Dendritic cell treated with granulocyte-macrophage colony-stimulating factor and Interleukin-4, amounts not matched to agents 40 ng/mL and 50 ng/mL, for 4 days (primary cell): ENCODE measurements at regions not wholly inside any gene's neighbourhood (a gene's known extent, or its start where the extent isn't known, plus 50 kb on each side); places are given as distances from the start of the nearest gene placed in this dataset.

Source experiments
- H3K27ac Mint-ChIP-seq: one replicate; pipeline ENCODE4 v1.8.0; 2022; ENCODE audit warnings: mild to moderate bottlenecking, mixed read lengths
- H3K27me3 Mint-ChIP-seq: one replicate; pipeline ENCODE4 v1.8.0; 2022; ENCODE audit warnings: mild to moderate bottlenecking, mixed read lengths
- H3K36me3 Mint-ChIP-seq: one replicate; pipeline ENCODE4 v1.8.0; 2022; ENCODE audit warnings: low read depth, mixed read lengths
- H3K4me1 Mint-ChIP-seq: one replicate; pipeline ENCODE4 v1.8.0; 2022; ENCODE audit warnings: low read depth, mixed read lengths
- H3K4me3 Mint-ChIP-seq: one replicate; pipeline ENCODE4 v1.8.0; 2022; ENCODE audit warnings: mild to moderate bottlenecking, moderate library complexity, mixed read lengths
- H3K9me3 Mint-ChIP-seq: one replicate; pipeline ENCODE4 v1.8.0; 2022; ENCODE audit warnings: mixed read lengths
- intact Hi-C: fragments of 100-400 bp; cut with micrococcal nuclease; formaldehyde crosslinking; loops from one replicate; pipeline ENCODE4 v1.15.0; 2022

- no peak overlapping the region for H3K4me3 Mint-ChIP-seq
- H3K27ac Mint-ChIP-seq: no peak overlapping the region
- no peaks in the 10 kb centered on the region for H3K4me1 Mint-ChIP-seq
- H3K9me3 Mint-ChIP-seq: peaks cover 30% of the 10 kb centered on the region
- intact Hi-C loops: no loop called here
- peaks cover 32% of the 10 kb centered on the region for H3K27me3 Mint-ChIP-seq
- no peaks in the 10 kb centered on the region for H3K36me3 Mint-ChIP-seq
These were observed 546.9 kb upstream of the AMELY start for GRCh38 chrY:7458301-7459078.

- Mint-ChIP-seq H3K36me3 (no peaks in the 10 kb centered on the region), H3K27ac (no peak overlapping the region), H3K9me3 (peaks cover 30% of the 10 kb centered on the region), H3K27me3 (peaks cover 33% of the 10 kb centered on the region), H3K4me3 (no peak overlapping the region), H3K4me1 (no peaks in the 10 kb centered on the region)
- intact Hi-C loops: no loop called here
These were observed 545.9 kb upstream of the AMELY start for GRCh38 chrY:7457286-7458015.

GRCh38 chrY:7455626-7456025, 544.1 kb upstream of the AMELY start:
- no peak overlapping the region for H3K27ac Mint-ChIP-seq
- intact Hi-C loops: no loop called here
- H3K36me3 Mint-ChIP-seq: no peaks in the 10 kb centered on the region
- no peak overlapping the region for H3K4me3 Mint-ChIP-seq
- no peaks in the 10 kb centered on the region for H3K4me1 Mint-ChIP-seq
- peaks cover 29% of the 10 kb centered on the region for H3K27me3 Mint-ChIP-seq
- H3K9me3 Mint-ChIP-seq: peaks cover 16% of the 10 kb centered on the region

GRCh38 chrY:7453336-7453735, 541.8 kb upstream of the AMELY start:
- no peak overlapping the region for H3K4me3 Mint-ChIP-seq
- no peaks in the 10 kb centered on the region for H3K36me3 Mint-ChIP-seq
- peaks cover 19% of the 10 kb centered on the region for H3K27me3 Mint-ChIP-seq
- intact Hi-C loops: no loop called here
- H3K27ac Mint-ChIP-seq: no peak overlapping the region
- H3K4me1 Mint-ChIP-seq: no peaks in the 10 kb centered on the region
- no peaks in the 10 kb centered on the region for H3K9me3 Mint-ChIP-seq

- peaks cover 17% of the 10 kb centered on the region for H3K27me3 Mint-ChIP-seq
- intact Hi-C loops: no loop called here
These were observed 540.7 kb upstream of the AMELY start for GRCh38 chrY:7452246-7452645.

GRCh38 chrY:7449860-7450259, 538.3 kb upstream of the AMELY start:
- Mint-ChIP-seq H3K4me1 (no peaks in the 10 kb centered on the region), H3K4me3 (no peak overlapping the region), H3K9me3 (peaks cover 16% of the 10 kb centered on the region), H3K36me3 (no peaks in the 10 kb centered on the region), H3K27ac (no peak overlapping the region), H3K27me3 (peaks cover 21% of the 10 kb centered on the region)
- intact Hi-C loops: no loop called here

More at GRCh38 chrY:7452246-7452645, 540.7 kb upstream of the AMELY start:
- H3K4me3 Mint-ChIP-seq: no peak overlapping the region
- no peak overlapping the region for H3K27ac Mint-ChIP-seq
- no peaks in the 10 kb centered on the region for H3K36me3 Mint-ChIP-seq
- peaks cover 10% of the 10 kb centered on the region for H3K9me3 Mint-ChIP-seq
- H3K4me1 Mint-ChIP-seq: no peaks in the 10 kb centered on the region

GRCh38 chrY:7448687-7449086, 537.1 kb upstream of the AMELY start:
- no peaks in the 10 kb centered on the region for H3K36me3 Mint-ChIP-seq
- peaks cover 18% of the 10 kb centered on the region for H3K27me3 Mint-ChIP-seq
- intact Hi-C loops: no loop called here
- no peaks in the 10 kb centered on the region for H3K4me1 Mint-ChIP-seq
- no peak overlapping the region for H3K4me3 Mint-ChIP-seq
- H3K27ac Mint-ChIP-seq: no peak overlapping the region
- H3K9me3 Mint-ChIP-seq: peaks cover 16% of the 10 kb centered on the region

- Mint-ChIP-seq H3K27ac (no peak overlapping the region), H3K9me3 (peaks cover 16% of the 10 kb centered on the region), H3K4me3 (no peak overlapping the region), H3K4me1 (no peaks in the 10 kb centered on the region), H3K36me3 (no peaks in the 10 kb centered on the region), H3K27me3 (peaks cover 17% of the 10 kb centered on the region)
- intact Hi-C loops: no loop called here
These were observed 536.4 kb upstream of the AMELY start for GRCh38 chrY:7447881-7448516.

GRCh38 chrY:7444141-7444540, 532.6 kb upstream of the AMELY start:
- H3K4me3 Mint-ChIP-seq: no peak overlapping the region
- H3K27me3 Mint-ChIP-seq: peaks cover 6% of the 10 kb centered on the region
- no peaks in the 10 kb centered on the region for H3K4me1 Mint-ChIP-seq
- H3K36me3 Mint-ChIP-seq: no peaks in the 10 kb centered on the region
- no peak overlapping the region for H3K27ac Mint-ChIP-seq
- intact Hi-C loops: no loop called here
- H3K9me3 Mint-ChIP-seq: peaks cover 16% of the 10 kb centered on the region

- Mint-ChIP-seq H3K36me3 (no peaks in the 10 kb centered on the region), H3K27me3 (peaks cover 1% of the 10 kb centered on the region), H3K27ac (no peak overlapping the region), H3K4me1 (no peaks in the 10 kb centered on the region), H3K4me3 (no peak overlapping the region), H3K9me3 (no peaks in the 10 kb centered on the region)
- intact Hi-C loops: no loop called here
These were observed 529.4 kb upstream of the AMELY start for GRCh38 chrY:7440796-7441530.

- intact Hi-C loops: no loop called here
- Mint-ChIP-seq H3K4me1 (no peaks in the 10 kb centered on the region), H3K36me3 (no peaks in the 10 kb centered on the region), H3K4me3 (no peak overlapping the region), H3K27ac (no peak overlapping the region), H3K27me3 (peaks cover 1% of the 10 kb centered on the region), H3K9me3 (no peaks in the 10 kb centered on the region)
These were observed 525.5 kb upstream of the AMELY start for GRCh38 chrY:7437086-7437485.

- no peak overlapping the region for H3K27ac Mint-ChIP-seq
- no peaks in the 10 kb centered on the region for H3K36me3 Mint-ChIP-seq
These were observed 522.6 kb upstream of the AMELY start for GRCh38 chrY:7433817-7434809.

GRCh38 chrY:7419165-7419564, 507.6 kb upstream of the AMELY start:
- H3K27ac Mint-ChIP-seq: no peak overlapping the region
- intact Hi-C loops: no loop called here
- peaks cover 9% of the 10 kb centered on the region for H3K4me1 Mint-ChIP-seq
- peaks cover 8% of the 10 kb centered on the region for H3K9me3 Mint-ChIP-seq
- no peak overlapping the region for H3K4me3 Mint-ChIP-seq
- H3K36me3 Mint-ChIP-seq: no peaks in the 10 kb centered on the region
- H3K27me3 Mint-ChIP-seq: peaks cover 3% of the 10 kb centered on the region

More at GRCh38 chrY:7433817-7434809, 522.6 kb upstream of the AMELY start:
- Mint-ChIP-seq H3K4me1 (no peaks in the 10 kb centered on the region), H3K27me3 (peaks cover 4% of the 10 kb centered on the region), H3K9me3 (peaks cover 12% of the 10 kb centered on the region), H3K4me3 (no peak overlapping the region)
- intact Hi-C loops: no loop called here
